Tibial nerve (tissue), 4 donors: ENCODE measurements at regions not wholly inside any gene's neighbourhood (a gene's known extent, or its start where the extent isn't known, plus 50 kb on each side); places are given as distances from the start of the nearest gene placed in this dataset.

Source experiments
- DNase-seq, 2 donors: peaks; one replicate each; pipeline ENCODE4 v3.0.0-alpha.2; 2019; ENCODE audit warnings: low spot score in 2 of 2
- H3K27ac ChIP-seq, 4 donors: fragments of 200-600 bp; sonication (generic) in 3 of 4; one replicate each; pipeline ENCODE4 v1.5.1; 2017 to 2019; ENCODE audit warnings: mild to moderate bottlenecking in 1 of 4
- H3K27me3 ChIP-seq, 2 donors: fragments of 200-600 bp; sonication (generic) in 1 of 2; one replicate each; pipeline versions ENCODE4 v1.5.1 to v1.6.0; 2017 to 2019
- H3K36me3 ChIP-seq, 3 donors: fragments of 200-600 bp; sonication (generic); one replicate each; pipeline ENCODE4 v1.5.1; 2018 to 2019
- H3K4me1 ChIP-seq, 4 donors: fragments of 200-600 bp; sonication (generic) in 3 of 4; one replicate each; pipeline ENCODE4 v1.5.1; 2017 to 2019
- H3K4me3 ChIP-seq, 4 donors: fragments of 200-600 bp; sonication (generic) in 3 of 4; one replicate each; pipeline ENCODE4 v1.5.1; 2017 to 2019; ENCODE audit warnings: mild to moderate bottlenecking in 1 of 4, moderate library complexity in 1 of 4
- H3K9me3 ChIP-seq, 4 donors: fragments of 200-600 bp; sonication (generic) in 3 of 4; one replicate each; pipeline ENCODE4 v1.5.1; 2017 to 2019
- EP300 ChIP-seq, 2 donors: sonication (generic); formaldehyde crosslinking; IDR thresholded peaks; one replicate each; pipeline ENCODE4 v1.6.1; 2017; ENCODE audit warnings: antibody characterized with exemption in 2 of 2, mild to moderate bottlenecking in 1 of 2
- POLR2A ChIP-seq, 2 donors: fragments of 450-650 bp; IDR thresholded peaks; one replicate each; pipeline ENCODE4 v1.6.1; 2017; ENCODE audit warnings: antibody characterized with exemption in 2 of 2, mild to moderate bottlenecking in 2 of 2, moderate library complexity in 2 of 2
- WGBS, 2 donors: methylation state at CpG; one replicate each; pipeline ENCODE4 v1.1.5; 2018; 5-methylcytosine and 5-hydroxymethylcytosine counted together
- TF ChIP-seq, protein P1 (sequence below), 5 experiments: fragments of 200-600 bp in 3 of 5; fragments of 450-650 bp in 2 of 5; sonication (generic) in 3 of 5; IDR thresholded peaks; one replicate each; pipeline ENCODE4 v1.5.1; 2016 to 2019; ENCODE audit warnings: antibody characterized with exemption in 5 of 5, mild to moderate bottlenecking in 3 of 5, moderate library complexity in 2 of 5

GRCh38 chr15:70208332-70208731 lies 110.6 kb upstream of the TLE3 start:
- no peaks in the 10 kb centered on the region for H3K9me3 ChIP-seq
- TF ChIP-seq EP300 (IDR thresholded peaks at IDR 0.05), result no peak
- TF ChIP-seq, protein P1, sequence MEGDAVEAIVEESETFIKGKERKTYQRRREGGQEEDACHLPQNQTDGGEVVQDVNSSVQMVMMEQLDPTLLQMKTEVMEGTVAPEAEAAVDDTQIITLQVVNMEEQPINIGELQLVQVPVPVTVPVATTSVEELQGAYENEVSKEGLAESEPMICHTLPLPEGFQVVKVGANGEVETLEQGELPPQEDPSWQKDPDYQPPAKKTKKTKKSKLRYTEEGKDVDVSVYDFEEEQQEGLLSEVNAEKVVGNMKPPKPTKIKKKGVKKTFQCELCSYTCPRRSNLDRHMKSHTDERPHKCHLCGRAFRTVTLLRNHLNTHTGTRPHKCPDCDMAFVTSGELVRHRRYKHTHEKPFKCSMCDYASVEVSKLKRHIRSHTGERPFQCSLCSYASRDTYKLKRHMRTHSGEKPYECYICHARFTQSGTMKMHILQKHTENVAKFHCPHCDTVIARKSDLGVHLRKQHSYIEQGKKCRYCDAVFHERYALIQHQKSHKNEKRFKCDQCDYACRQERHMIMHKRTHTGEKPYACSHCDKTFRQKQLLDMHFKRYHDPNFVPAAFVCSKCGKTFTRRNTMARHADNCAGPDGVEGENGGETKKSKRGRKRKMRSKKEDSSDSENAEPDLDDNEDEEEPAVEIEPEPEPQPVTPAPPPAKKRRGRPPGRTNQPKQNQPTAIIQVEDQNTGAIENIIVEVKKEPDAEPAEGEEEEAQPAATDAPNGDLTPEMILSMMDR (IDR thresholded peaks at IDR 0.05), result no peak
- TF ChIP-seq POLR2A (IDR thresholded peaks at IDR 0.05), result no peak
- 92 to 97% methylated on average over 3 of the region's 3 CpGs for WGBS, 2 donors

DNA sequence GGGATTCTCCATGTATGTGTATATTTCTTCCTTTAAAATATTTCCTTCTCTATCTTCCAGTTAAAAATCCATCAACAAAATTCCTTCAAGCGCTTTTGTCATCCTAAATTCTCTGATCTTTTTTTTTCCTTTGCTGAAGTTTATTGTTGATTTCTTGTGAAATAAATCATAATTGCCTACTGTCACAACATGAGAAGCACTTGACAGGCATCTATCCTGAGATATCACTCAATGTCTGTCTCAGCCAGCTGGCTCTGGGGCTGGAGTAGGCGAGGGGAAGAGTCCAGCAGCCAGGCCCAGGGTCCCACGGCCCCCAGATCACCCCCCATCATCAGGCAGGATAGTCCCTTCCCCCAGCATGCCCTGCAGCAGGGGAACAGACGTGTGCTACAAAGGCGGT lies 109.0 kb upstream of the TLE3 start:
- H3K4me1 ChIP-seq, result peaks cover 0 to under 1% (median 0%) of the 10 kb centered on the region in 4 donors
- no peaks in the 10 kb centered on the region for H3K27me3 ChIP-seq
- no peaks in the 10 kb centered on the region for H3K9me3 ChIP-seq
- H3K27ac ChIP-seq, result no peak overlapping the region
- TF ChIP-seq, protein P1 (IDR thresholded peaks at IDR 0.05), result no peak
- TF ChIP-seq POLR2A (IDR thresholded peaks at IDR 0.05) (no peak), EP300 (IDR thresholded peaks at IDR 0.05) (no peak)
- no peak overlapping the region for H3K4me3 ChIP-seq
- no peaks in the 10 kb centered on the region for H3K36me3 ChIP-seq
- DNase-seq, result no peak
- 69 to 73% methylated on average over 5 of the region's 5 CpGs for WGBS, 2 donors

More at GRCh38 chr15:70208332-70208731, 110.6 kb upstream of the TLE3 start:
- H3K4me3 ChIP-seq, result no peak overlapping the region
- no peak for DNase-seq
- no peaks in the 10 kb centered on the region for H3K36me3 ChIP-seq
- no peaks in the 10 kb centered on the region for H3K27me3 ChIP-seq
- peaks cover 0 to 17% (median 0%) of the 10 kb centered on the region in 4 donors for H3K4me1 ChIP-seq
- H3K27ac ChIP-seq, result no peak overlapping the region

GRCh38 chr15:70204652-70205051 lies 106.9 kb upstream of the TLE3 start:
- H3K9me3 ChIP-seq, result no peaks in the 10 kb centered on the region
- H3K27me3 ChIP-seq, result no peaks in the 10 kb centered on the region
- 93 to 100% methylated on average over 1 of the region's 1 CpG for WGBS, 2 donors
- TF ChIP-seq POLR2A (IDR thresholded peaks at IDR 0.05) (no peak), EP300 (IDR thresholded peaks at IDR 0.05) (no peak)
- TF ChIP-seq, protein P1 (IDR thresholded peaks at IDR 0.05), result no peak
- H3K4me1 ChIP-seq, result peaks cover 0 to 4% (median 0%) of the 10 kb centered on the region in 4 donors
- no peaks in the 10 kb centered on the region for H3K36me3 ChIP-seq
- no peak for DNase-seq
- no peak overlapping the region for H3K27ac ChIP-seq
- no peak overlapping the region for H3K4me3 ChIP-seq

GRCh38 chr15:70203981-70204560 lies 106.4 kb upstream of the TLE3 start:
- TF ChIP-seq POLR2A (IDR thresholded peaks at IDR 0.05), result no peak
- TF ChIP-seq EP300 (IDR thresholded peaks at IDR 0.05), result no peak
- TF ChIP-seq, protein P1 (IDR thresholded peaks at IDR 0.05), result no peak
- H3K9me3 ChIP-seq, result no peaks in the 10 kb centered on the region
- no peak overlapping the region for H3K4me3 ChIP-seq
- no peak for DNase-seq
- peaks cover 0 to 10% (median 0%) of the 10 kb centered on the region in 4 donors for H3K4me1 ChIP-seq
- WGBS, 2 donors, result 94 to 96% methylated on average over 8 of the region's 8 CpGs
- H3K36me3 ChIP-seq, result no peaks in the 10 kb centered on the region
- no peak overlapping the region for H3K27ac ChIP-seq
- no peaks in the 10 kb centered on the region for H3K27me3 ChIP-seq

GRCh38 chr15:70202756-70203155 lies 105.0 kb upstream of the TLE3 start:
- Histone ChIP-seq H3K4me1 (peaks cover 0 to 23% (median 0%) of the 10 kb centered on the region in 4 donors), H3K27ac (no peak overlapping the region), H3K36me3 (no peaks in the 10 kb centered on the region), H3K9me3 (no peaks in the 10 kb centered on the region), H3K4me3 (no peak overlapping the region), H3K27me3 (no peaks in the 10 kb centered on the region)
- TF ChIP-seq, protein P1 (IDR thresholded peaks at IDR 0.05), result no peak
- TF ChIP-seq POLR2A (IDR thresholded peaks at IDR 0.05) (no peak), EP300 (IDR thresholded peaks at IDR 0.05) (no peak)
- DNase-seq, result no peak
- 76% methylated on average over 2 of the region's 2 CpGs for WGBS, 2 donors
